GM18907 (cell line): ENCODE measurements at regions not wholly inside any gene's neighbourhood (a gene's known extent, or its start where the extent isn't known, plus 50 kb on each side); places are given as distances from the start of the nearest gene placed in this dataset.
"Not testable (repeated sequence)": the region's sequence is repeated elsewhere in the genome, so short reads cannot be mapped to it uniquely, and the experiment has no call there.

ENCODE experiments used
- ATAC-seq: cut with Tn5 transposase; IDR thresholded peaks from one replicate; pipeline ENCODE4 v1.9.1; 2021; ENCODE audit warnings: mild to moderate bottlenecking, moderate library complexity; ENCODE audit not compliant: unreplicated experiment

- not testable (repeated sequence) for ATAC-seq
Measured at GRCh38 chr10:46645110-46645509, 66.2 kb downstream of the SYT15 start.

- not testable (repeated sequence) for ATAC-seq
Measured at GRCh38 chr10:46646132-46646531, 67.2 kb downstream of the SYT15 start.

DNA sequence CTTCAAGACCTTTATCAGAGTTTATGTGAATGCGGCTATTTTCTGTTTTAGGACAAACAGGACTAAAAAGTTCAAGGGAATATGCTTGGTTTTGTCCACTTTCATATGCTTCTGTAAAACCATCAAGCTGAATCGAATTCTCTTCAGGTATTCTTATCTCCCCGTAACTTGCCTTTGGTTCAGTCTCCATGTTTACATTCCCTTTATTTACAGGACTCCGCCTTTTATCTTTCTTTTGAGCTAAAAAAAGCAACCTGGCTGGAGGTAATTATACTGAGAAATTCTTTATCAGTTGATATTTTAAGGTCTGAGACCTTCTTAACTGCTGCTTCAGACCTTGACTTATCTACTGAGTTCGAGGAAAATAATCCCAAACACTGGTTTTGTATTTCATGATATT, 72.0 kb downstream of the SYT15 start:
- not testable (repeated sequence) for ATAC-seq

DNA sequence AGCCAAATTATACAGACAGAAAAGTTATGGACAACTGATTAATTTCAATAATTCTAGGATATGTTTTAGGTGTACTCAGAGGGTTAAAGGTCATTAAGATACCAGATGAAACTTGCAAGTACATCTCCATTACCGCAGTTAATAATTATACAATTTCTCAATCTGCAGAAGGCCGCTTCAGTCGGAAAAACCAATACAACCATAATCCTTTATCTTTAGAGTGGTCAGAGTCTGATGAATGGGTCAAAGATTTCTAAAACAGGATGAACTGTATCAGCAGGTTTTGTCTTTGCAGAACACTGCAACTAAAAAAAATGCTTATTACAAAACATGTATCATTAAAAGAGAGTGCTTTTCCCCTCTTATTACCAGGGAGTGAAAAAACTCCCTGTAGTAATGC, 78.5 kb downstream of the SYT15 start:
- not testable (repeated sequence) for ATAC-seq

DNA sequence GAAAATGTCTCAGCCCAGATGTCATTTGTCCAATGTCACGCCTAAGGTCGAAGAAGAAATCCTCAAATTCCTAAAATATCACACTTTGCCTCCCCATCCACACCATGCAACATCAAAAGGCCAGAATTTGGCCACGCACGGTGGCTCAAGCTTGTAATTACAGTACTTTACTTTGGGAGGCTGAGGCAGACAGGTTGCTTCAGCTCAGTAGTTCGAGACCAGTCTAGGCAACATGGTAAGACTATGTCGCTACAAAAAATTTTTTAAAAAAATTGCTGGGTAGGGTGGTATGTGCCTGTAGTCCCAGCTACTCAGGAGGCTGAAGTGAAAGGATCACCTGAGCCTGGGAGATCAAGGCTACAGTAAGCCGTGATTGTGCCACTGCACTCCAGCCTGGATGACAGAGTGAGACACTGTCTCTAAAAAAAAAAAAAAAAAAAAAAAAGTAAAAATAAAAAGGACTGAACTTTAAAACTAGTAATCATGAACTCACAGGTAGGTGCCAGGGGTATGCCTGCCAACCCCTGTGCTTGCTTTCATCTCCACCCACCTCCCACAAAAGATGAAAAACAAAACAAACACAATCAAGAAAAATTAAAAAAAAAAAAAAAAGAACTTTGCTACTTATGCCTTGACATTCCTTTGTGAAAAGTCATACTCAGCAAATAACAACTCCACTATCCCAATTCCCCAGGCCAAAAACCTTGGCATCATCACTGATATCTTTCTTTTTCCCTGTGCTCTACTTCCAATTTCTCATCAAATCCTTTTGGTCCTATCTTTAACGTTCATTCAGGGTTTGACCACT, 81.3 kb downstream of the SYT15 start:
- not testable (repeated sequence) for ATAC-seq

DNA sequence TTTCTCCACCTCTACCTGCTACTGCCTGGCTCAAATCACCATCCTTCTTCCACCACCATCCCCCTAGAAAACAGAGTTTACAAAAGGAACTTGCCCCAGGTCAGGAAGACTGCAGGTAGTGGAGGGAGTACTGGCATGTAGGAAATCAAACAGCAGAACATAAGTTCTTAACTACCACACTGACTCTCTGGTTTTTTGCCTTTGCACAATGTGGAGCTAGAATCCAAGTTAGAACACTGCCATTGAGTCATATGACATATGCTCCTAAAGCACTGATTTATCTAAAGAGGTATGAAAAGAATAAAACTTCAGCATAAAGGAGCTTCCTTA, 81.9 kb downstream of the SYT15 start:
- not testable (repeated sequence) for ATAC-seq

GRCh38 chr10:46665536-46665935, 86.6 kb downstream of the SYT15 start:
- ATAC-seq = not testable (repeated sequence)

DNA sequence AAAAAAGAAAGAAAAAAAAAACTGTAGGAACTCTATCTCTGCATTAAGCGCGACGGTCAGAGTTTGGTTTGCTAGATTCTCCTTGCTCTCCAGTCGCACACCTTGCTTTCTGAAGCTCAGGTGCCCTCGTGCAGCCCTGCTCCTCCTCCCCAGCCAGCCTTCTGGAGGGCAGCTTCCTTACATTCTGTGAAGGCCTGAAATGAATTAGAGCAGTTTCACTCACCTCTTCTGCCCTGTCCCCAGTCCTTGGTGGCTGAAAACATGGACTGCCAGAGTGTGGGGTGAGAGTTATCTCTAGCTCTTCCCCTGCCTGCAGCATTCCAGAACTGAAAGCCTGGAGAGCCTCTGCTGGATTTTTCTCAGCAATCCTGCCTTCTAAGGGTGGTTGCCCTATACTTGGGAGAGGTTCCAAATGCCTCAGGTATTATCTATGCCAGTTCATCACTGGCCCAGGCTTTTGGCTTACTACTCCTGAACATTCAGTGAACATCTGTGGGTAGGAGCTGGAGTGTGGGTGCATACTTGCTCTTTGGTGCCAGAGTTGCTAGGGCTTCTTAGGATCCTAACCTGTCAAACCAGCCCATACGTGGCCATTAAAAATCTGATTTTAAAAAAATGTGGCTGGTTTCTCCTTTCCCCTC, 89.5 kb downstream of the SYT15 start:
- ATAC-seq = not testable (repeated sequence)

DNA sequence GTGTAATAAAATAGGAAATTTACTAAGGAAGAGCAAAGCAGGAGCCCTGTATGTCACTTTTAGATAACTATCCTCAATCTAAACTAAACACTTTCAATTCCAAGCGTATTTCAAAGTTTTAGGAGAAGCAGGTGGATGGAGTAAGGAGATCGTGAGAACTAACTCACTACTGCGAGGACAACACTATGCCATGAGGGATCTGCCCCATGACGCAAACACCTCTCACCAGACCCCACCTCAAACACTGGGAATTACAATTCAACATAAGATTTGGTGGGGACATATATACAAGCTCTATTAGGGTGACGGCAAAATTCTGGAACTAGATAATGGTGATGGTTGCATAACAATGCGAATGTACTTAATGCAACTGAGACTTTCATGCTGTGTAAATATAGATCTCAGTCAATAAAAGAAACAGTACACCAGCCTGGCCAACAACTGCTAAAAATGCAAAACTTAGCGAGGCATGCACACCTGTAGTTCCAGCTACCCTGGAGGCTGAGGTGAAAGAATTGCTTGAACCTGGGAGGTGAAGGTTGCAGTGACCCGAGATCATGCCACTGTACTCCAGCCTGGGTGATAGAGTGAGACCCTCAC, 99.0 kb downstream of the SYT15 start:
- not testable (repeated sequence) for ATAC-seq

- ATAC-seq = not testable (repeated sequence)
Measured at GRCh38 chr10:46691397-46691796, 112.5 kb downstream of the SYT15 start.

DNA sequence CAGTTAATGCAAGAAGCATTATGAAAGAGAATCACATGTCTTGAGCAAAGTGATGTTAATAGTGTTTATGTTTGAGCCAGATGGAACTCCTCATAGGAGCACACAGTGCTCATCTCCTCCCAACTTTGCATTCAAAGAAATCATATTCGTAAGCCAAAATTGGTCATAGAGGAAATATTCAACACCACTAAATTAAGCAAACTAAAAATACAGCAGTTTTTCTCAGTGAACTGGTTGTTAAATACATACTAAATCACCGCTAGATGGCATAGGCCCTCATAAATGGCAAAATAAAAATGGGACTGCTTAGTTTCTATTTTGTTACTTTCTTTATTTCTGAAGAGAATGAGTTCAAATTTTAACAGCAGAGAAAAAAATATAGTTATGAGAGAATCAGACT, 114.3 kb downstream of the SYT15 start:
- not testable (repeated sequence) for ATAC-seq

DNA sequence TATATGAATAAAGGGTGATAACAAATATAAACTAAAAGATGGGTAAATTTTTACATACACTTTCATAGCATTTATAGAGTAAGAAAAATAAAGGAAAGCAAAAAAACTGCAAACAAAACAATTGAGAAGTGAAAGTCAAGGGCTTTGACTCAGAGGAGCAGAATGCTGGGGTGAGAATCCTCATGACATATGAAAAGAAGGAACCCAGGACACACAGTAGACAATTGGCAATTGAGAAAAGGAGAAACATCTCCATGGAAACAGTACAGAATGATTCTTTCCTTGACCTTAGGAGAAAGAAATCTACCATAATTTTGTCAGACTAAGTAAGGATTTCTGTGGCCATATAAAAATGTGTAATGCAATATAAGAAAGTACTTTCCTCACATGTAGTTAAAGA, 138.3 kb downstream of the SYT15 start:
- not testable (repeated sequence) for ATAC-seq

DNA sequence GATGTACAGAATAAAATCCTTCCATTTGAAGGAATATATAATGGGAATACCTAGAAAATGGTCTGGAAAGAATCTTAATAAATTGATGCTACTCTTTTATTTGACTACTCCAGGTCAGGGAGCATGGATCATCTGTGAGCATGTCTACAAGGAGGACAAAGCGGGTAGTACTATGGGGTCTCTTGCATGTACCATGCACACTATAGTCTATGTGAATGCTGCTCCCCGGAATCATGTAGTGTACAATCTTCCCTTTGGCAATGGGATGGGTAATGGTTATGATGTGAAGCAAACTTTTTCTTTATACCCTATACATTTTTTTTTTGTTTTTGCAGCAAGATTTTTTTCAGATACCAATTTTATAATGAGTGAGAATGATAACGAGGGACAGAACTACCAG, 139.1 kb downstream of the SYT15 start:
- ATAC-seq = not testable (repeated sequence)

DNA sequence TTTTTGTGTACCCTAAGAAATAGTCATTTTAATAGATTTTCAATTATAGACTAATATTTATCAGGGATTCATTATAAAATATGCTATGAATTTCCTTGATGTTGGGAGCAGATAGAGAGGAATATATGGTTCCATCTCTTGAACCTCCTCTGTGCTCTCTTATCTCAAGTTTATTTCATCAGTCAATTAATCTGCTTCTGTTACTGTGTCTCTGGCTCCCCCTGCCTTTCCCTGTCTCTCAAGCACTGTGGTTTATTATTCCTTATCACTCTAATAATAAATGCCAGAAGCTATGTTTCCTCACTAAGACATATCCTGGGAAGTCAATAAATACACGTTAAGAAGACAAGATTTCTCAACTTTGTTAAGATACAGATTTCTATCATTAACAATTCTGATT, 141.5 kb downstream of the SYT15 start:
- not testable (repeated sequence) for ATAC-seq

DNA sequence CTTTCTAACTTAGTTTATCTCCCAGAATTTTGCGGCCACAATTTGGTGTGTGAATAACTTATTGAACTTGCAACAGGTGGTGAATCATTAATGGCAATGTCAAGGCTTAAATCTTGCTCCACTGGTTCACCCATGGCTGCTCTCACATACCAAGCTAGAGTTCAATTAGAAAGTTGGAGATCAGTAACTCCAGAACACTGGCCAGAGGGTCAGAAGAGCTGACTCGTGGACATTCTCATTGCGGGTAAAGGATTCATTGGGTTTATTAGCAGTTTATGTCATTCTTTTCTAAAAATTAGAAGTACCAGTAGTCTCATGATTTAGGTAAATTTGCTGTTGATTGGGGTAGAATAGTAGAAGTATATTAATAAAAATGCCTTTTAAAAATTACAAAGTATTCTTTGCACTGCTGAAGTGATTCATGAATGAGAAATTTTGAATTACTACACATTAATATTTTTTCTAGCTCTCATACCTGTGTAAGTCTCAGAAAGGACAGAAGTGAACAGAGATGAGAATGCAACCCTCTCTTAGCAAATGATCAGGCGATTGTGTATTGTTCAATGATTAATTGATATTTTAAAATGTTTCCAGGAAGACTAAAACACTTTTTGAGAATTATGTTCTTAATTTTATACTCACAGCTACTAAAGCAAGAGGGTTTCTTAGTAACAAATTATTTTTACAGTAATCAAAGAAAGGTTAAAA, 142.0 kb downstream of the SYT15 start:
- not testable (repeated sequence) for ATAC-seq

GRCh38 chr10:46724258-46724657, 145.3 kb downstream of the SYT15 start:
- not testable (repeated sequence) for ATAC-seq

GRCh38 chr10:46728359-46728758, 149.4 kb downstream of the SYT15 start:
- not testable (repeated sequence) for ATAC-seq

- ATAC-seq = not testable (repeated sequence)
Measured at GRCh38 chr10:46730729-46731128, 151.8 kb downstream of the SYT15 start.

DNA sequence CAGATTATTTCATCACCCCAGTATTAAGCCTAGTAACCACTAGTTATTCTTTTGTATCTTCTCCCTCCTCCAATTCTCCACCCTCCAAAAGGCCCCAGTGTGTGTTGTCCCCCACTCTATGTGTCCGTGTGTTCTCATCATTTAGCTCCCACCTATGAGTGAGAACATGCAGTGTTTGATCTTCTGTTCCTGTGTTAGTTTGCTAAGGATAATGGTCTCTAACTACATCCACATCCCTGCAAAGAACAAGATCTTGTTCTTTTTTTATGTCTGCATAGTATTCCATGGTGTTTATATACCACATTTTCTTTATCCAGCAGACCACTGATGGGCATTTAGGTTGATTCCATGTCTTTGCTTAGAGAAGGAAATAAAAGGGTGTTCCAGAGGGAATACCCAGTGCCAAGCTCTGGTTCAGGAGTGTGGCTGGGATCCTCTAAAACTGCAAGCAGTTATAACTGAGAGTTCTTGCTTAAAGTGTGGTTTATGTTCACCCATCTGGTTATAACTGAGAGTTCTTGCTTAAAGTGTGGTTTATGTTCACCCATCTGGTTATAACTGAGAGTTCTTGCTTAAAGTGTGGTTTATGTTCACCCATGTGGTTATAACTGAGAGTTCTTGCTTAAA, 154.8 kb downstream of the SYT15 start:
- ATAC-seq = not testable (repeated sequence)

GRCh38 chr10:46734262-46734642, 155.3 kb downstream of the SYT15 start:
- ATAC-seq = not testable (repeated sequence)

DNA sequence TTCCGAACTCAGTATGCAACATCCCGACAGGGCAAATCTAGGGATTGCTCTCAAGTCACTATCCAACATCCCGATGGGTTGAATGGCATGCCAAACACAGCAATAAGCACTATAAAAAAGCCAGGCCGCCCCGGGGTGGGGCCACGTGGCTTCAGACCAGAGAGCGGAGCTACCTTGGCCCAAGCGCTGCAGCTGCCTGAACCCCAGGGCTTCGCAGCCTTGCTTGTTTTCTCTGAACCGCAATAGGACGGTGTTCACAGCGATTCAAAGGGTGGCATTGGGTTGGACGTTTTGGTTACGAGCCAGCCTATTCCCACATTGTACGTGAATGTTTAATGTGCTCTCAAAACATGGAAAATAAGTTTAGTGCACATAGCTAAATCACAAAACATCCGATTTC, 161.0 kb downstream of the SYT15 start:
- not testable (repeated sequence) for ATAC-seq
